PC-3 (cell line): ENCODE measurements at regions not wholly inside any gene's neighbourhood (a gene's known extent, or its start where the extent isn't known, plus 50 kb on each side); places are given as distances from the start of the nearest gene placed in this dataset.

Experiments
- ATAC-seq: fragments of 200-7000 bp; cut with Tn5 transposase; 2 replicates; pipeline ENCODE4 v1.9.1; 2020; ENCODE audit warnings: mild to moderate bottlenecking, moderate library complexity
- BruUV-seq: library from RNA; stranded (reverse); fragments of 400-500 nt; replicated peaks from 2 replicates; lab custom pipeline; 2021; lab: Mats Ljungman, UMichigan
- CTCF ChIA-PET: fragments of 300-600 bp; sonication (Branson Sonifier 250); formaldehyde crosslinking; loops from one replicate; lab custom pipeline; 2022; ENCODE audit warnings: antibody characterized with exemption; lab: Charles Lee
- POLR2A ChIA-PET: fragments of 300-600 bp; sonication (Branson Sonifier 250); formaldehyde crosslinking; loops from one replicate; lab custom pipeline; 2022; ENCODE audit warnings: antibody characterized with exemption; ENCODE audit not compliant: unreplicated experiment; lab: Charles Lee
- DNase-seq: peaks from one replicate; pipeline ENCODE4 v3.0.0-alpha.2; 2015
- H2AFZ ChIP-seq: fragments of 300-600 bp; sonication (generic); 2 replicates; pipeline ENCODE4 v1.6.0; 2016; ENCODE audit warnings: antibody characterized with exemption, low read length
- H3F3A ChIP-seq: fragments of 300-600 bp; sonication (generic); one replicate; pipeline ENCODE4 v1.6.0; 2017; ENCODE audit warnings: antibody characterized with exemption, low read length, control low read depth, mild to moderate bottlenecking; ENCODE audit not compliant: unreplicated experiment
- H3K27ac ChIP-seq: fragments of 300-600 bp; sonication (generic); 2 replicates; pipeline ENCODE4 v1.5.1; 2016; ENCODE audit warnings: mild to moderate bottlenecking, low read length
- H3K27me3 ChIP-seq: fragments of 300-600 bp; sonication (generic); 2 replicates; pipeline ENCODE4 v1.6.1; 2016; ENCODE audit warnings: low read length, mixed read lengths
- H3K36me3 ChIP-seq: fragments of 300-600 bp; sonication (generic); 2 replicates; pipeline ENCODE4 v1.6.1; 2016; ENCODE audit warnings: low read depth, mixed run types, low read length, mixed read lengths
- H3K4me1 ChIP-seq: fragments of 300-600 bp; sonication (generic); 2 replicates; pipeline ENCODE4 v1.5.1; 2016; ENCODE audit warnings: low read length; ENCODE audit not compliant: insufficient read depth
- H3K4me2 ChIP-seq: fragments of 300-600 bp; sonication (generic); 2 replicates; pipeline ENCODE4 v1.6.0; 2016; ENCODE audit warnings: low read length
- H3K4me3 ChIP-seq: fragments of 300-600 bp; sonication (generic); 2 replicates; pipeline ENCODE4 v1.5.1; 2016; ENCODE audit warnings: mild to moderate bottlenecking, low read length, mixed read lengths
- H3K79me2 ChIP-seq: fragments of 300-600 bp; sonication (generic); 2 replicates; pipeline ENCODE4 v1.6.1; 2017; ENCODE audit warnings: low read length, mixed read lengths
- H3K9ac ChIP-seq: fragments of 300-600 bp; sonication (generic); 2 replicates; pipeline ENCODE4 v1.6.0; 2016; ENCODE audit warnings: mild to moderate bottlenecking, low read length
- H3K9me2 ChIP-seq: fragments of 300-600 bp; sonication (generic); replicated peaks from 2 replicates; pipeline ENCODE4 v1.6.1; 2016; ENCODE audit warnings: mixed run types, low read length, mixed read lengths
- H3K9me3 ChIP-seq: fragments of 300-600 bp; sonication (generic); 2 replicates; pipeline ENCODE4 v1.6.1; 2016; ENCODE audit warnings: low read length, mixed read lengths
- H4K20me1 ChIP-seq: fragments of 300-600 bp; sonication (generic); 2 replicates; pipeline ENCODE4 v1.6.1; 2016; ENCODE audit warnings: low read length, mixed read lengths
- EZH2 ChIP-seq: fragments of 300-600 bp; sonication (generic); IDR thresholded peaks from one replicate; pipeline ENCODE4 v1.6.1; 2017; ENCODE audit warnings: antibody characterized with exemption, mild to moderate bottlenecking, low read length; ENCODE audit not compliant: unreplicated experiment
- EZH2phosphoT487 ChIP-seq: fragments of 300-600 bp; sonication (generic); IDR thresholded peaks from 2 replicates; pipeline ENCODE4 v1.6.1; 2018; ENCODE audit warnings: mild to moderate bottlenecking, antibody characterized with exemption, low read length, borderline replicate concordance
- intact Hi-C: fragments of 100-400 bp; cut with micrococcal nuclease; formaldehyde crosslinking; loops from 2 replicates; pipeline ENCODE4 v1.9.0; 2023
- TF ChIP-seq, protein P1 (sequence below): fragments of 300-600 bp; sonication (generic); conservative IDR thresholded peaks from 2 replicates; pipeline ENCODE4 v1.5.1; 2017; ENCODE audit warnings: antibody characterized with exemption, low read depth, mild to moderate bottlenecking, low read length

DNA sequence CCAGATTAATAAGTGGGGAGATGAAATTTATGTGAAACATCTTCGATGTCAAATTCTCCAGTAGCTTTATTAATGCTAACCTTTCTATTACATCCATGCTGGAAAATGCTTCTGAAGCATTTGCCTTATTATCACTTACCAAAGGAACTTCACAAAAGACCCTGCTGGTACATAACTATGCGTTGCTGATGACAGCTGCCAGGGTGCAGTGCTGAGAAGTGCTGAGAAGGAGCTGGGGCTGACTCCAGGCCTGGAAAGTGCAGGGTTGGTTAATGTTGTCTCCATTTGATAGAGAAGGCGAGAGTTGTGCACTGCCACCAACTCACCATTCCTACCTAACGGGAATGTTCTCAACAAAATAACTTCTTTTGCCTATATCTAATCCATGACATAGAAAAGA, 736.0 kb upstream of the NR2F2 start:
- no peak overlapping the region for H3K9ac ChIP-seq
- no peak overlapping the region for H3K27ac ChIP-seq
- no peaks in the 10 kb centered on the region for H3K4me1 ChIP-seq
- ChIA-PET CTCF (no interaction called here), POLR2A (no interaction called here)
- no peaks in the 10 kb centered on the region for H3F3A ChIP-seq
- no peaks in the 10 kb centered on the region for H3K9me2 ChIP-seq
- H3K9me3 ChIP-seq, result no peaks in the 10 kb centered on the region
- H3K27me3 ChIP-seq, result no peaks in the 10 kb centered on the region
- TF ChIP-seq EZH2 (no peak), EZH2phosphoT487 (no peak)
- TF ChIP-seq, protein P1, sequence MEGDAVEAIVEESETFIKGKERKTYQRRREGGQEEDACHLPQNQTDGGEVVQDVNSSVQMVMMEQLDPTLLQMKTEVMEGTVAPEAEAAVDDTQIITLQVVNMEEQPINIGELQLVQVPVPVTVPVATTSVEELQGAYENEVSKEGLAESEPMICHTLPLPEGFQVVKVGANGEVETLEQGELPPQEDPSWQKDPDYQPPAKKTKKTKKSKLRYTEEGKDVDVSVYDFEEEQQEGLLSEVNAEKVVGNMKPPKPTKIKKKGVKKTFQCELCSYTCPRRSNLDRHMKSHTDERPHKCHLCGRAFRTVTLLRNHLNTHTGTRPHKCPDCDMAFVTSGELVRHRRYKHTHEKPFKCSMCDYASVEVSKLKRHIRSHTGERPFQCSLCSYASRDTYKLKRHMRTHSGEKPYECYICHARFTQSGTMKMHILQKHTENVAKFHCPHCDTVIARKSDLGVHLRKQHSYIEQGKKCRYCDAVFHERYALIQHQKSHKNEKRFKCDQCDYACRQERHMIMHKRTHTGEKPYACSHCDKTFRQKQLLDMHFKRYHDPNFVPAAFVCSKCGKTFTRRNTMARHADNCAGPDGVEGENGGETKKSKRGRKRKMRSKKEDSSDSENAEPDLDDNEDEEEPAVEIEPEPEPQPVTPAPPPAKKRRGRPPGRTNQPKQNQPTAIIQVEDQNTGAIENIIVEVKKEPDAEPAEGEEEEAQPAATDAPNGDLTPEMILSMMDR, result no peak
- H3K4me3 ChIP-seq, result no peak overlapping the region
- DNase-seq (no peak), ATAC-seq (no peak)
- no peak overlapping the region for H2AFZ ChIP-seq
- intact Hi-C loops, result no loop called here
- no peak overlapping the region for H3K4me2 ChIP-seq
- no peaks in the 10 kb centered on the region for H3K79me2 ChIP-seq
- H4K20me1 ChIP-seq, result no peaks in the 10 kb centered on the region
- no peaks in the 10 kb centered on the region for H3K36me3 ChIP-seq
- no TSS peak for BruUV-seq

DNA sequence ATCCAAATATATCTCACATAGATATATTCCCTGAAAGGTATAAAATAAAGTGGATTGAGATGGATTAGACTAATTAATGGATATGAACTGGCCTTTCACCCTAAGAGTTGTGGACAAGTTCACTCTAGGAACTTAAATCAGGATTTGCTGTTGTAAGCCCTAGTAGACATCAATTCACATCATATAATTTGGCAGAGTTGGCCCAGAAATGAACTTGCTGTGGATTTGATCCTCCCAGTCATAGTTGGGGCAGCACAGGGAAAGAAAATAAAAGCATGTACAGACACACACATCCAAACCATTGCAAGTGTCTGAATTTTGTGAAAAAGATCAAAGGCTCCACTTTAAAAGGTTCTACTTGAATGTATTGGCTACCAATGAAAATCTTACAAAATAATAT, 734.7 kb upstream of the NR2F2 start:
- Histone ChIP-seq H3F3A (no peaks in the 10 kb centered on the region), H3K79me2 (no peaks in the 10 kb centered on the region), H3K9me3 (no peaks in the 10 kb centered on the region), H3K4me2 (no peak overlapping the region), H3K36me3 (no peaks in the 10 kb centered on the region), H3K4me1 (no peaks in the 10 kb centered on the region), H3K4me3 (no peak overlapping the region), H3K27me3 (no peaks in the 10 kb centered on the region), H3K9me2 (no peaks in the 10 kb centered on the region), H4K20me1 (no peaks in the 10 kb centered on the region), H3K9ac (no peak overlapping the region), H3K27ac (no peak overlapping the region), H2AFZ (no peak overlapping the region)
- TF ChIP-seq, protein P1, result no peak
- intact Hi-C loops, result no loop called here
- no TSS peak for BruUV-seq
- no peak for ATAC-seq
- POLR2A ChIA-PET, result no interaction called here
- no peak for DNase-seq
- CTCF ChIA-PET, result no interaction called here

DNA sequence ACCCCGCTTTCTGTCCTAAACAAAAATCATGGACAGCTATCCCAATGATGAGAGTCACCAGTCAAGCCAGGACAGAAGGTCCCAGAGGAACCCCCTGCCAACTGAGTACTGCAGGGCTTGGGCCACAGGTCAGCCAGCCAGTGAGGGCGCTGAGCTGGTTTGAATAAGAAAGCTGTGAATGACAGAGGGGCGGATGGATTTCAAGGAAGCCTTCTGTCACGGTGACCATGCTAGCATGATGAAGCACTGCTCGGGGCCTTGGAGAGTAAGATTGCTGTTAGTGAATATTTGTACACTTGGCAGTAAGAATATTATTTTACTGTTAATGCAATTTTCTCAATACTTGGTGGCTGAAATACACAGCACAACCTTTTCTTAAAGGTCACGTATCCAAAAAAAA, 734.0 kb upstream of the NR2F2 start:
- no peak for DNase-seq
- POLR2A ChIA-PET, result no interaction called here
- TF ChIP-seq EZH2phosphoT487 (no peak), EZH2 (no peak)
- TF ChIP-seq, protein P1, result no peak
- intact Hi-C loops, result no loop called here
- CTCF ChIA-PET, result no interaction called here
- Histone ChIP-seq H3K9ac (no peak overlapping the region), H3K4me1 (no peaks in the 10 kb centered on the region), H3K9me2 (no peaks in the 10 kb centered on the region), H3K27ac (no peak overlapping the region), H3F3A (no peaks in the 10 kb centered on the region), H3K36me3 (no peaks in the 10 kb centered on the region), H4K20me1 (no peaks in the 10 kb centered on the region), H3K4me2 (no peak overlapping the region), H3K79me2 (no peaks in the 10 kb centered on the region), H3K4me3 (no peak overlapping the region), H3K27me3 (no peaks in the 10 kb centered on the region), H2AFZ (no peak overlapping the region), H3K9me3 (no peaks in the 10 kb centered on the region)
- BruUV-seq, result no TSS peak
- ATAC-seq, result no peak
